ENCODE measurements at regions not wholly inside any gene's neighbourhood (a gene's known extent, or its start where the extent isn't known, plus 50 kb on each side); places are given as distances from the start of the nearest gene placed in this dataset.

GRCh38 chr13:30103161-30103840 is 204.1 kb downstream of the KATNAL1 start:
- TF ChIP-seq CTCF (IDR thresholded peaks at IDR 0.05) (no peak), POLR2AphosphoS5 (IDR thresholded peaks at IDR 0.05) (no peak), POLR2A (IDR thresholded peaks at IDR 0.05) (no peak), EP300 (IDR thresholded peaks at IDR 0.05) (no peak)
